WI38 (cell line): ENCODE measurements at regions not wholly inside any gene's neighbourhood (a gene's known extent, or its start where the extent isn't known, plus 50 kb on each side); places are given as distances from the start of the nearest gene placed in this dataset.

ENCODE experiments used
- H3K4me3 ChIP-seq: 2 replicates; pipeline ENCODE4 v1.5.1; 2011; ENCODE audit warnings: low read depth, mild to moderate bottlenecking, control low read depth, low read length
- TF ChIP-seq, protein P1 (sequence below): IDR thresholded peaks from 2 replicates; pipeline ENCODE4 v1.5.1; 2012; ENCODE audit warnings: low read depth, mild to moderate bottlenecking, control low read depth, low read length

DNA sequence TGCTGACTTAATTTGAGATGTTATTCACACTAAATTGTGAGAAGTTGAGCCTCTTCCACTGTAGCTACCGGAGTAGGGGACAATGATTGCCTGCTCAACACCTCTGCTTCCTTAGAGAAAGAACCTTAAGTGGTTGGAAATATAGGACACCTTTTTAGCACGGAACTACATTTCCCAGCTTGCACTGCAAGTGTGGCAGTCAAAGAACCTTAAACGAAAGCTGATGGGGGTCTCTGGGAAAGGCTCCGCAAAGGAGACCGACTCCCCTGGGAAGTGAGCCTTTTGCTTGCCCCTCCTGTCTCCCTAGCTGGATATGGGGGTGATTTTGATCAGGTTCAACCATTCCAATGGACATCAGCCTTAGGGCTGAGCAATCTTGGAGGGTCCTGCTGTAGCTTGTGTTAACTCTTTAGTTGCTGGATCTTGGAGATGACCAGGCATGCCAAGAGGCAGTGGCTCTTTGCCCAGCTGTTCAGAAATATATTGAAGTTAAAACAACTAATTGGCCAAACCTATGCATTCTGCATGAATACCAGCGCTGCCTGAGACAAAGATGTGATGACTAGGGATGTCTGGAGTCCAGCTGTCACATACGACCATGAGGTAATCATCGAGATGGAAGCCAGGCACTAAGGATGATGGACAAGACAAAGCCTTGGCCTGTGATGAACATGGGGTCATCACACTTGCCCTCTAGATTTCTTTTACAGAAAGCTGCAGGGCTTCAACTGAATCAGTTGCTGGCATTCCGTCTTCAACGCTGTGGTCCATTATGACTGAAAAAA lies 286.5 kb downstream of the FOXO1 start:
- no peak overlapping the region for H3K4me3 ChIP-seq
- TF ChIP-seq, protein P1, sequence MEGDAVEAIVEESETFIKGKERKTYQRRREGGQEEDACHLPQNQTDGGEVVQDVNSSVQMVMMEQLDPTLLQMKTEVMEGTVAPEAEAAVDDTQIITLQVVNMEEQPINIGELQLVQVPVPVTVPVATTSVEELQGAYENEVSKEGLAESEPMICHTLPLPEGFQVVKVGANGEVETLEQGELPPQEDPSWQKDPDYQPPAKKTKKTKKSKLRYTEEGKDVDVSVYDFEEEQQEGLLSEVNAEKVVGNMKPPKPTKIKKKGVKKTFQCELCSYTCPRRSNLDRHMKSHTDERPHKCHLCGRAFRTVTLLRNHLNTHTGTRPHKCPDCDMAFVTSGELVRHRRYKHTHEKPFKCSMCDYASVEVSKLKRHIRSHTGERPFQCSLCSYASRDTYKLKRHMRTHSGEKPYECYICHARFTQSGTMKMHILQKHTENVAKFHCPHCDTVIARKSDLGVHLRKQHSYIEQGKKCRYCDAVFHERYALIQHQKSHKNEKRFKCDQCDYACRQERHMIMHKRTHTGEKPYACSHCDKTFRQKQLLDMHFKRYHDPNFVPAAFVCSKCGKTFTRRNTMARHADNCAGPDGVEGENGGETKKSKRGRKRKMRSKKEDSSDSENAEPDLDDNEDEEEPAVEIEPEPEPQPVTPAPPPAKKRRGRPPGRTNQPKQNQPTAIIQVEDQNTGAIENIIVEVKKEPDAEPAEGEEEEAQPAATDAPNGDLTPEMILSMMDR: no peak

DNA sequence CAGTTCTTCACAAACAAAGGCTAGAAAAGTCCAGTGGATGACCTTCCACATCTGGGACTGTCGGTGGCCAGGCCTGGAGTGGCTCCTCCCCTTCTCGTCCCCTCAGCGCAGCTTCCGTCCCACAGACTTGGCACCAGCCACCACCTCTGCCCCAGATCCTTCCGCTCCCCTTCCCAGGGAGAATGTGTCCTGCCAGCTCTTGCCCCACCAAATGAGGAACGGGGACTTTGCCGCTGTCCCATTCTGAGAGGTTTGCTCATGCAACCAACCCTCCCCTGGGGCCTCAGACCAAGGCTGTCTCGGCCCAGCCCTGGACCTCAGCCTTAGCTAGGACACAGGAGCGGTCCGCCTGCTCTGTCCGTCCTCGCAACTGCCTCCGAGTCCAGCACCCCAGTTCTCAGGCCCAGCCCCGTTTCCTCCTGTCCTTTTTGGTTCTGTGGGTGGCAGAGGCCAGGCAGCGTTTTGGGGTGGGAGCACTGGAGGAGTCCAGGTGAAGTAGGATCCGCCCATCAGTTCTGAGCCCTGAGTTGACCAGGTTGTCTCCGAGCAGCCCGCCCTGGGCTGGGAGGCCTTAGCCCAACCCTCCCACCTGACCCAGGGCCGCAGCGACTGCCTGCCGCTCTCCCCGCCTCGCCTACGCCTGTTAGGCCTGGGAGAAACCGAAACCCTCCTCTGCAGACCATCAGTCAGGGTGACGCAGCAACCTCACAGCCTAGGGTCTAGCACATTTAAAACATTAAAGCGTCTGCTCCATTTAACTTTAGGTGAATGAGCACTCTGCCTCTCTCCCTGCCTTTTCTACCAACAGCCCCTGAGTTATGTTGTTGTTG lies 284.3 kb downstream of the FOXO1 start:
- H3K4me3 ChIP-seq: no peak overlapping the region
- TF ChIP-seq, protein P1: no peak

- H3K4me3 ChIP-seq: no peak overlapping the region
- TF ChIP-seq, protein P1: no peak
Measured at GRCh38 chr13:40383132-40383531, 283.3 kb downstream of the FOXO1 start.

DNA sequence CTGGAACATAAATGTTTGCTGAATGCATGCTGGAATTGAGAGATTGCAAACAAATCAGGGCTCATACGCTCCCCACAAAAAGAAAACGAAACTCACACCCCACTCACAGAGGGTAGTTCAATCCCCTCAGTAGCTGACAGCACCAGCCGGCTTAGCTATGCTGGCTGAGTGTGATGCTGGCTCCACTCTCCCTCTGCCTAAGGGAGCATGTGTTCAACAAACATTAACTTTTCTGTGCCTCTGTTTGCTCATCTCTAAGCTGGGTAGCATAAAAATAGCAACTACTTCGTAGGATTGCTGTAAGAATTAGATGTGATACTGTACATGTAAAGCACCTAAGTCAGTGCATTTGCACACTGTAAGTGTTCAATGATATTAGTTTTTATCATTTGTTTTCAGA lies 282.6 kb downstream of the FOXO1 start:
- TF ChIP-seq, protein P1: no peak

GRCh38 chr13:40384976-40385857 lies 281.2 kb downstream of the FOXO1 start:
- TF ChIP-seq, protein P1: no peak

More for the DNA sequence above, 282.6 kb downstream of the FOXO1 start:
- no peak overlapping the region for H3K4me3 ChIP-seq

GRCh38 chr13:40385858-40386180 lies 280.6 kb downstream of the FOXO1 start:
- no peak overlapping the region for H3K4me3 ChIP-seq
- TF ChIP-seq, protein P1: no peak

More at GRCh38 chr13:40384976-40385857, 281.2 kb downstream of the FOXO1 start:
- no peak overlapping the region for H3K4me3 ChIP-seq
